ENCODE measurements at regions not wholly inside any gene's neighbourhood (a gene's known extent, or its start where the extent isn't known, plus 50 kb on each side); places are given as distances from the start of the nearest gene placed in this dataset.
A peak's percentile ranks its signal among the peaks of the same experiment; 100 is the strongest.

DNA sequence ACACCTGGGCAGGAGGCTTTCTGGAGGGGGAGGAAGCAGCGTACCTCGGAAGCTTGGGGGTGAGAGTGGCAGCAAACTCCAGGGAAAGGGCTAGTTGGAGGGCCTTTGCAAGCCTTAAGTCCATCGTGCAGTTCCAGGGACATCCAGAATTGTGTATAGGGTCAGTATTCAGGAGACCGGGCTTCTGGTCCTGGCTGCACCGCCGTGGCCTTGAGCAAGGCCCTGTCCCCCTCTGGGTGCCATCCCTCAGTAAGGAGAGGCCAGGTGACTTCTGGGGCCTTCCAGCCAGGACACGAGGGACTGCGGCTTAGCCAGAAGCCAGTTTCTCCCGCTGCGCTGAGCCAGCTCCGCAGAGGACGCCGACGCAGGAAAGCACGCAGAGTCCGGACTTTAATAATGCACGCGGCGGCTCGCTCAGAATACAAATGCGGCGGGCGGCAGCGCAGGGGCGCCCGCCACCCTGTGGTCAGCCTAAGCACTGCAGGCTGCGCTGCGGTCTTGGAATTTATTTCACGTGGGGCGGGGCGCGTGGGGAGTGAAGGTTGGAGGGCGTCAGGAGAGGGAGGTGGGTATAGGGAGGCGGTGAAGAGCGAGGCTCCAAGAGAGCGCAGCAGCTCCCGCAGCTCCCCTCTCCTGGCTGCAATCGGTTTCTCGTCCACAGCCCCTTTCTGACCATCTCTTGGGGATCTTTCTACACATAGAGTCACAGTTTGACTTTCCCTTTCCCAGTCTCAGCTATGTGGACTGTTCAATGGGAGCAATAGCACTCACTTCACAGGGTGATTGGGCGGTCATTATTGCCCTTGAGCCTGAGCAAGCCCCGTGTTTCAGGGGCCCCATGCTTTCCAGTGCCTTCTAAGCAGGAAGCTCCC is 94.1 kb upstream of the GPR50 start:
- TF ChIP-seq RAD21 (IDR thresholded peaks at IDR 0.05; ENCODE audit: low read depth) (peak; percentile 71), TEAD4 (IDR thresholded peaks at IDR 0.05) (no peak; the same call in 1 of the 2 replicates), CEBPB (IDR thresholded peaks at IDR 0.05) (no peak), TAF1 (IDR thresholded peaks at IDR 0.05; ENCODE audit: low read depth) (no peak)
